Psoas muscle (tissue), 7 donors: ENCODE measurements at regions not wholly inside any gene's neighbourhood (a gene's known extent, or its start where the extent isn't known, plus 50 kb on each side); places are given as distances from the start of the nearest gene placed in this dataset.

Experiments used
- ATAC-seq, 4 donors: fragments of 200-7000 bp; cut with Tn5 transposase; one replicate each; pipeline ENCODE4 v1.9.1; 2020; ENCODE audit warnings: moderate library complexity in 3 of 4, mild to moderate bottlenecking in 2 of 4
- DNase-seq, 2 donors: peaks; one replicate each; pipeline ENCODE4 v3.0.0-alpha.2; 2020
- H3K27ac ChIP-seq: fragments of 200-600 bp; one replicate; pipeline ENCODE4 v1.8.0; 2022
- H3K27me3 ChIP-seq, 3 donors: fragments of 200-600 bp in 1 of 3; one replicate each; pipeline versions ENCODE4 v1.6.1 to v1.8.0; 2013 to 2022; ENCODE audit warnings: low read length in 2 of 3, mild to moderate bottlenecking in 2 of 3, moderate library complexity in 1 of 3; ENCODE audit not compliant: insufficient read depth in 3 of 3
- H3K36me3 ChIP-seq, 2 donors: fragments of 200-600 bp in 1 of 2; one replicate each; pipeline versions ENCODE4 v1.6.1 to v1.8.0; 2013 to 2022; ENCODE audit warnings: low read depth in 1 of 2, mild to moderate bottlenecking in 1 of 2, moderate library complexity in 1 of 2; ENCODE audit not compliant: insufficient read depth in 1 of 2
- H3K4me1 ChIP-seq: fragments of 200-600 bp; one replicate; pipeline ENCODE4 v1.8.0; 2022
- H3K4me3 ChIP-seq: fragments of 200-600 bp; one replicate; pipeline ENCODE4 v1.8.0; 2022; ENCODE audit warnings: mild to moderate bottlenecking
- H3K9me3 ChIP-seq: fragments of 200-600 bp; one replicate; pipeline ENCODE4 v1.8.0; 2022
- CTCF ChIP-seq: fragments of 200-600 bp; IDR thresholded peaks from one replicate; pipeline ENCODE4 v1.8.0; 2022; ENCODE audit warnings: antibody characterized with exemption
- WGBS, 3 donors: extraction: QIAGEN DNeasy Blood & Tissue Kit; methylation state at CpG; one replicate each; pipeline versions ENCODE4 v1.1.6 to v1.1.7; 2013; 5-methylcytosine and 5-hydroxymethylcytosine counted together
- intact Hi-C, 2 donors: fragments of 100-400 bp; cut with DNase I; formaldehyde crosslinking; loops; one replicate each; pipeline versions ENCODE4 v1.11.0 to v1.14.2; 2022
- donor health status: healthy with polysubstance abuse.
- donor health status: DM: no; HTN: no; CAD: no; lungs with moderate emphysema.
- donor health status: Bipolar disorder and iron deficiency.
- donor health status: healthy.
- donor health status: DM: yes; HTN: yes; CAD: no.
- donor health status: DM: no; HTN: no; CAD: no.
- donor health status: DM: yes; HTN: yes; CAD: no.

GRCh38 chr2:118755901-118756300 lies 91.5 kb downstream of the EN1 start:
- DNase-seq (no peak), ATAC-seq (no peak)
- intact Hi-C loops: loop anchor here in 1 of 2 donors (10.0 kb wide), 1 partner anchor 531 kb away; no protein-coding TSS in a partner anchor
- WGBS, 3 donors: 21 to 35% (median 25%) methylated on average over 2 of the region's 2 CpGs
- no peak overlapping the region for H3K4me3 ChIP-seq
- H3K4me1 ChIP-seq: no peaks in the 10 kb centered on the region
- H3K9me3 ChIP-seq: no peaks in the 10 kb centered on the region
- peaks cover 0 to 12% (median 2%) of the 10 kb centered on the region in 3 donors for H3K27me3 ChIP-seq
- TF ChIP-seq CTCF: no peak
- no peak overlapping the region for H3K27ac ChIP-seq
- H3K36me3 ChIP-seq: no peaks in the 10 kb centered on the region

- 67 to 75% (median 69%) methylated on average over 2 of the region's 2 CpGs for WGBS, 3 donors
- ATAC-seq (no peak), DNase-seq (no peak)
- Histone ChIP-seq H3K27ac (no peak overlapping the region), H3K4me3 (no peak overlapping the region), H3K27me3 (peaks cover 0 to 12% (median 2%) of the 10 kb centered on the region in 3 donors), H3K9me3 (no peaks in the 10 kb centered on the region), H3K4me1 (no peaks in the 10 kb centered on the region), H3K36me3 (no peaks in the 10 kb centered on the region)
- no peak for TF ChIP-seq CTCF
- intact Hi-C loops: loop anchor here in 1 of 2 donors (10.0 kb wide), 1 partner anchor 531 kb away; no protein-coding TSS in a partner anchor
Measured at GRCh38 chr2:118755384-118755783, 92.1 kb downstream of the EN1 start.

- intact Hi-C loops: loop anchor here in 1 of 2 donors (10.0 kb wide), 1 partner anchor 528 kb away; no protein-coding TSS in a partner anchor
- H3K36me3 ChIP-seq: no peaks in the 10 kb centered on the region
- H3K9me3 ChIP-seq: no peaks in the 10 kb centered on the region
- 46 to 52% (median 49%) methylated on average over 15 to 16 of the region's 16 CpGs for WGBS, 3 donors
- no peak overlapping the region for H3K4me3 ChIP-seq
- no peaks in the 10 kb centered on the region for H3K4me1 ChIP-seq
- H3K27me3 ChIP-seq: peaks cover 0 to 12% (median 4%) of the 10 kb centered on the region in 3 donors
- no peak for TF ChIP-seq CTCF
- H3K27ac ChIP-seq: no peak overlapping the region
- DNase-seq (no peak), ATAC-seq (no peak)
Measured at GRCh38 chr2:118752762-118753429, 94.6 kb downstream of the EN1 start.

DNA sequence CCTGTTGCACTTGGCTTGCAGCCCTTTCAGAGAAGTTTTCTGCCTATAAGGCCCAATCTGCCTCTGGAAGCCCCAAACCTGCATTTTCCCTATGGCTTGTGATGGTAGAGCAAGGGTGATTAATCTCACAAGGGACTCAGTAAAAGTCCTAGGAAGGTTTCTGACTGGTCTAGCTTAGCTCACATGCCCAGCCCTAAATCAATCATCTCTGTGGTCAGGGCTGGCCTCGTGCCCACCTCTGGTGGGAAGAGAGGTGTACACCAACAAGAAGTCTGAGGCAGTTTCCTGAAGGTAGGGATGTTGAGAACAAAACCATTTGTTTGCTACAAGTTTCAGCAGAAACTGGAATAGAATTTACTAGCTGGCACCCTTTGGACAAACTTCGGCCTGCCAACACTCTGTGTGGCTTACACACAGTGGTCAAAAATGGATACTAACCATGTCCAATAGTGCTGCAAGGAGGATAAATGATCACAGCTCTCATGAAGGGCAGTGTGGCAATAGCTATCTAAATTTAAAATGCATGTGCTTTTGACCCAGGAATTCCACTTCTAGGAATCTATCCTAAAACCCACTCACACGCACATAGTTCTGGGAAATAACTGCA lies 96.4 kb downstream of the EN1 start:
- TF ChIP-seq CTCF: no peak
- H3K9me3 ChIP-seq: no peaks in the 10 kb centered on the region
- DNase-seq: no peak
- no peak overlapping the region for H3K27ac ChIP-seq
- WGBS, 3 donors: 34 to 65% (median 51%) methylated on average over 3 of the region's 3 CpGs
- H3K36me3 ChIP-seq: no peaks in the 10 kb centered on the region
- intact Hi-C loops: loop anchor here in 1 of 2 donors (10.0 kb wide), 1 partner anchor 526 kb away; no protein-coding TSS in a partner anchor
- peak in 1 of 4 donors; percentile 76 for ATAC-seq
- peaks cover 0 to 12% (median 4%) of the 10 kb centered on the region in 3 donors for H3K27me3 ChIP-seq
- H3K4me3 ChIP-seq: no peak overlapping the region
- H3K4me1 ChIP-seq: no peaks in the 10 kb centered on the region
